Tibial artery (tissue), 4 donors: ENCODE measurements at regions not wholly inside any gene's neighbourhood (a gene's known extent, or its start where the extent isn't known, plus 50 kb on each side); places are given as distances from the start of the nearest gene placed in this dataset.

Source experiments
- DNase-seq, 2 donors: peaks; one replicate each; pipeline ENCODE4 v3.0.0-alpha.2; 2019
- H3K27ac ChIP-seq, 2 donors: fragments of 200-600 bp; sonication (generic) in 1 of 2; 1 replicate in 1 of 2; 2 replicates in 1 of 2; pipeline ENCODE4 v1.5.1; 2018 to 2019; ENCODE audit warnings: mild to moderate bottlenecking in 1 of 2
- H3K27me3 ChIP-seq, 2 donors: fragments of 200-600 bp; sonication (generic) in 1 of 2; one replicate each; pipeline versions ENCODE4 v1.5.1 to v1.6.0; 2016 to 2019
- H3K36me3 ChIP-seq, 3 donors: fragments of 200-600 bp; sonication (generic) in 2 of 3; one replicate each; pipeline ENCODE4 v1.5.1; 2016 to 2019; ENCODE audit warnings: mild to moderate bottlenecking in 2 of 3
- H3K4me1 ChIP-seq, 4 donors: fragments of 200-600 bp; sonication (generic) in 2 of 4; 1 replicate in 3 of 4; 2 replicates in 1 of 4; pipeline ENCODE4 v1.5.1; 2016 to 2019
- H3K4me3 ChIP-seq, 2 donors: fragments of 200-600 bp; sonication (generic) in 1 of 2; 1 replicate in 1 of 2; 2 replicates in 1 of 2; pipeline ENCODE4 v1.5.1; 2018 to 2019; ENCODE audit warnings: mild to moderate bottlenecking in 2 of 2
- H3K9me3 ChIP-seq, 3 donors: fragments of 200-600 bp; sonication (generic) in 1 of 3; one replicate each; pipeline ENCODE4 v1.5.1; 2016 to 2019
- intact Hi-C: fragments of 100-400 bp; cut with DNase I; formaldehyde crosslinking; loops from one replicate; pipeline ENCODE4 v1.15.0; 2023; ENCODE audit warnings: low total_unique reads
- TF ChIP-seq, protein P1 (sequence below), 2 experiments: fragments of 200-600 bp in 1 of 2; fragments of 450-650 bp in 1 of 2; IDR thresholded peaks; one replicate each; pipeline ENCODE4 v1.5.1; 2017 to 2019; ENCODE audit warnings: antibody characterized with exemption in 2 of 2, mild to moderate bottlenecking in 1 of 2, moderate library complexity in 1 of 2

DNA sequence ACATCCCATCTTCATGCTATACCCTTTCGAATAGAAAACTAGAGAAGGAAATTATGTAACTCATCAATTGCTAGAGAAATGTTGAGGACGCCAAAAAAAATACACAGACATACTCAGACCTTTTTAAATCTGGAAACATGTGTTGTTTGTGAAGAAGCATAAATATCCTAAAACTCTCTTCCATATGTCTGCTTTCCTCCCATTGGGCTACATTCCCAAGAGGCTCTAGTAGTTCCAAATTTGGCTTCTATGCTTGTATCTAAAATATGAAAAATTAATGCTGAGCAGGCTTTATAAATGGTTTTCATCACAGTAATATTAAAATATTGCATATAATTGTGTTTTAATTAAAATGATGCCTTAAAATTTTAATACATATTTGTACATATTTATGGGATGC, 297.9 kb upstream of the PSMD7 start:
- H3K27ac ChIP-seq = no peak overlapping the region
- TF ChIP-seq, protein P1, sequence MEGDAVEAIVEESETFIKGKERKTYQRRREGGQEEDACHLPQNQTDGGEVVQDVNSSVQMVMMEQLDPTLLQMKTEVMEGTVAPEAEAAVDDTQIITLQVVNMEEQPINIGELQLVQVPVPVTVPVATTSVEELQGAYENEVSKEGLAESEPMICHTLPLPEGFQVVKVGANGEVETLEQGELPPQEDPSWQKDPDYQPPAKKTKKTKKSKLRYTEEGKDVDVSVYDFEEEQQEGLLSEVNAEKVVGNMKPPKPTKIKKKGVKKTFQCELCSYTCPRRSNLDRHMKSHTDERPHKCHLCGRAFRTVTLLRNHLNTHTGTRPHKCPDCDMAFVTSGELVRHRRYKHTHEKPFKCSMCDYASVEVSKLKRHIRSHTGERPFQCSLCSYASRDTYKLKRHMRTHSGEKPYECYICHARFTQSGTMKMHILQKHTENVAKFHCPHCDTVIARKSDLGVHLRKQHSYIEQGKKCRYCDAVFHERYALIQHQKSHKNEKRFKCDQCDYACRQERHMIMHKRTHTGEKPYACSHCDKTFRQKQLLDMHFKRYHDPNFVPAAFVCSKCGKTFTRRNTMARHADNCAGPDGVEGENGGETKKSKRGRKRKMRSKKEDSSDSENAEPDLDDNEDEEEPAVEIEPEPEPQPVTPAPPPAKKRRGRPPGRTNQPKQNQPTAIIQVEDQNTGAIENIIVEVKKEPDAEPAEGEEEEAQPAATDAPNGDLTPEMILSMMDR (IDR thresholded peaks at IDR 0.05) = no peak
- peaks cover 0 to 2% (median 0%) of the 10 kb centered on the region in 3 donors for H3K9me3 ChIP-seq
- H3K27me3 ChIP-seq = no peaks in the 10 kb centered on the region
- H3K4me1 ChIP-seq = no peaks in the 10 kb centered on the region
- intact Hi-C loops = no loop called here
- no peak for DNase-seq
- no peaks in the 10 kb centered on the region for H3K36me3 ChIP-seq
- no peak overlapping the region for H3K4me3 ChIP-seq

DNA sequence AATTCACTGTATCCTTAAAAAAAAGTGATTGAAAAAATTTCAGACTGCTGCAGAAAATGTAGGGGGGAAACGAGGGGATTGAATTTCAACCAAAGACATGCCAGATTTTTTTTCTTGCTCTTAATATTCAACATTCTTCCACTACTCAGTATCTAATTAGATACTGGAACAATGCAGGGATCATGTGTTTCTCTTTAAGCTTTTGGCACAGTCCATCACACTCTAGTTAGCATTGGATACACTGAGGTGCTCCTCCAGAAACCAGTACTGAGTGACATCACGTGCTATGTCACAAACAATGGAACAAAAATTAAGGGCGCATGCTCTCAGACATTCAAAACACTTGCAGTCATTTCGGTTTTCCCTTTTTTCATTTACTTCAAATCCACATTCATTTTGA, 298.6 kb upstream of the PSMD7 start:
- no peaks in the 10 kb centered on the region for H3K9me3 ChIP-seq
- no peak for DNase-seq
- H3K36me3 ChIP-seq = no peaks in the 10 kb centered on the region
- H3K27ac ChIP-seq = no peak overlapping the region
- intact Hi-C loops = no loop called here
- TF ChIP-seq, protein P1 (IDR thresholded peaks at IDR 0.05) = no peak
- H3K4me3 ChIP-seq = no peak overlapping the region
- H3K27me3 ChIP-seq = no peaks in the 10 kb centered on the region
- no peaks in the 10 kb centered on the region for H3K4me1 ChIP-seq

DNA sequence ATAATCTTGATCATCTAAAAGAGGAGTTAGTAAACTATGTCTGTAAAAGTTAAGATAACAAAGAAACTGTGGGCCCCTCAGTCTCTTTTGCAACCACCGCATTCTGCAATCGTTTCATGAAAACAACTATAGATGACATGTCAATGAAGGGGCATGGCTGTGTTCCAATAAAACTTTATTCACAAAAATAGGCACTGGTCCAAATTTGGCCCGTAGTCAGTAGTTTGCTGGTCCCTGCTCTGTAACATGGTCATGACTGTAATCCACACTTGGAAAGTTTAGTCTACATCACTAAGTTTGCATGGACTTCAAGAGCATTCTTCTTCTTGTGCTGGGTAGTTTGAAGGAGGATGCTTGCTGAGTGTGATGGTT, 299.3 kb upstream of the PSMD7 start:
- TF ChIP-seq, protein P1 (IDR thresholded peaks at IDR 0.05) = no peak
- H3K4me3 ChIP-seq = no peak overlapping the region

DNA sequence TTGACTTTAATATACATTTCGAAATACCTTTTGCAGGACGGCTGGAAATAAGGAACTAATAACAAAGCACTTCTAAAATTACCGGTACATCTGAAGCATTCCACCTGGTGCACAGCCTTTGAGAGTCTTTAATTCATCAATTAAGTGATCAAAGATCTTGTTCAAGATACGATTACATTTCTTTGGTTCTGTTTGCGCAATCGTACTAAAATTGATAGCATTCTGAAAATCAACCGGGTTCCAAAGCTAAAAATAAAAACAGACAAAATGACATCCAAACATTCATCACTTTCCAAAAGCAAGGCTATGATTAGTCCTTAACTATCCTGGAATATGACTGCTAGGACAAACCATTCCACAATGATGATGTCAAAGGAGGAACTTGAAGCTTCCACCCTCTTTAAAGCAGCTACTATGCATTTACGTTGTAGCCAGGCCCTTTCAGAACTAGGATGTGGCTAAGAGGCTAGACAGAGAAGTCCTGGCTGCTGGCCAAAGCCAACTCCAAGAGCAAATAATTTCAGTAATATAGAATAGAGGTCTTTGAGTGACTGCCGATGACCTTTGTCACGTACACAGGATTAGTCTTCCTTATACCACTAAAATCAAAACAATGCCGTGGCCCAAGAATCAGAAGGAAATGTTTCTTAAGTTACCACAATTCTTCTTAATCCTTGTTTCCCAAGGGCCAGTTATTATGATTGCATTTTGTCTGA, 299.8 kb upstream of the PSMD7 start:
- TF ChIP-seq, protein P1 (IDR thresholded peaks at IDR 0.05) = no peak
- H3K27ac ChIP-seq = no peak overlapping the region
- H3K4me1 ChIP-seq = no peaks in the 10 kb centered on the region
- H3K9me3 ChIP-seq = no peaks in the 10 kb centered on the region
- H3K27me3 ChIP-seq = no peaks in the 10 kb centered on the region
- no peak for DNase-seq
- no peaks in the 10 kb centered on the region for H3K36me3 ChIP-seq
- H3K4me3 ChIP-seq = no peak overlapping the region
- intact Hi-C loops = no loop called here

More for the DNA sequence above, 299.3 kb upstream of the PSMD7 start:
- Histone ChIP-seq H3K9me3 (no peaks in the 10 kb centered on the region), H3K27ac (no peak overlapping the region), H3K4me1 (no peaks in the 10 kb centered on the region), H3K27me3 (no peaks in the 10 kb centered on the region), H3K36me3 (no peaks in the 10 kb centered on the region)
- intact Hi-C loops = no loop called here
- no peak for DNase-seq

DNA sequence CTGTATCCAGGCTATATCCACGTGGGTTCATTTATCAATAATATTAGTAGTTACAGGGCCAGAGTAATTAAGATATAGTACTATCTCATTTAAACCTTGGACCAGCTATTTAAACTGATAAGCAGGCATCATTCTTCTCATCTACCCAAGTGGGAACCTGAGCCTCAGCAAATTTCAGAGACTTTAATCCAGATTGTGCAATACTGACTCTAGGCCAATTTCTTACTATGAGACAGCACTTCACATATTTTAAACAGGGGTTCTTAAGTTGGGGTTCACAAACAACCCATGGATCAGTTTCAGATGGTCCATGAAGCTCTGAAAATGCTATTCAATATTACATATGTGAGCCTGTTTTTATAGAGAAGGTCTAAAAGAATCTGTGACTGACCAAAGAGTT, 302.7 kb upstream of the PSMD7 start:
- H3K9me3 ChIP-seq = no peaks in the 10 kb centered on the region
- H3K36me3 ChIP-seq = no peaks in the 10 kb centered on the region
- no peak for DNase-seq
- H3K27ac ChIP-seq = no peak overlapping the region
- intact Hi-C loops = loop anchor here (5.0 kb wide), 1 partner anchor 193 kb away; no protein-coding TSS in a partner anchor
- no peak overlapping the region for H3K4me3 ChIP-seq
- TF ChIP-seq, protein P1 (IDR thresholded peaks at IDR 0.05) = no peak
- no peaks in the 10 kb centered on the region for H3K27me3 ChIP-seq
- H3K4me1 ChIP-seq = no peaks in the 10 kb centered on the region
